ENCODE measurements at regions not wholly inside any gene's neighbourhood (a gene's known extent, or its start where the extent isn't known, plus 50 kb on each side); places are given as distances from the start of the nearest gene placed in this dataset.

GRCh38 chr10:3484306-3485056 is 300.5 kb downstream of the KLF6 start:
- no peak for DNase-seq (ENCODE audit: low read depth)

- no peak for DNase-seq (ENCODE audit: low read depth)
Measured at GRCh38 chr10:3482200-3482993, 302.6 kb downstream of the KLF6 start.

GRCh38 chr10:3481496-3481895 is 303.5 kb downstream of the KLF6 start:
- DNase-seq (ENCODE audit: low read depth) = no peak

DNA sequence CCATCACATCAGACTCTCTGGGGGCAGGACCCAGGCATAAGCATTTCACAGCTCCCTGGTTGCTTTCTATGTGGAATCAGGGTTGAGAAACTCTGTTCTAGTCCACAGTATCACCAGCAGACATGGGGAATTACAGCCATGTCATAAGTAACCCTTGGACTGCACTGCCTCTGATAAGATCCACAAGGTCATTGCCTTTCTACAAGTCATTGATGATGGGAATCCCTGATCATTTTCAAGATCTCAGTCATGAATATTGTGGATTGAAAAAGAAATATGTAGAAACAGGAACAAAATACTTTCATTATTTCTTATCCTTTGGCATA is 304.1 kb downstream of the KLF6 start:
- no peak for DNase-seq (ENCODE audit: low read depth)

GRCh38 chr10:3480281-3480989 is 304.6 kb downstream of the KLF6 start:
- DNase-seq (ENCODE audit: low read depth) = no peak

- no peak for DNase-seq (ENCODE audit: low read depth)
Measured at GRCh38 chr10:3478632-3479240, 306.2 kb upstream of the PITRM1 start.

GRCh38 chr10:3478153-3478552 is 305.6 kb upstream of the PITRM1 start:
- no peak for DNase-seq (ENCODE audit: low read depth)

- no peak for DNase-seq (ENCODE audit: low read depth)
Measured at GRCh38 chr10:3477683-3478082, 305.1 kb upstream of the PITRM1 start.

DNA sequence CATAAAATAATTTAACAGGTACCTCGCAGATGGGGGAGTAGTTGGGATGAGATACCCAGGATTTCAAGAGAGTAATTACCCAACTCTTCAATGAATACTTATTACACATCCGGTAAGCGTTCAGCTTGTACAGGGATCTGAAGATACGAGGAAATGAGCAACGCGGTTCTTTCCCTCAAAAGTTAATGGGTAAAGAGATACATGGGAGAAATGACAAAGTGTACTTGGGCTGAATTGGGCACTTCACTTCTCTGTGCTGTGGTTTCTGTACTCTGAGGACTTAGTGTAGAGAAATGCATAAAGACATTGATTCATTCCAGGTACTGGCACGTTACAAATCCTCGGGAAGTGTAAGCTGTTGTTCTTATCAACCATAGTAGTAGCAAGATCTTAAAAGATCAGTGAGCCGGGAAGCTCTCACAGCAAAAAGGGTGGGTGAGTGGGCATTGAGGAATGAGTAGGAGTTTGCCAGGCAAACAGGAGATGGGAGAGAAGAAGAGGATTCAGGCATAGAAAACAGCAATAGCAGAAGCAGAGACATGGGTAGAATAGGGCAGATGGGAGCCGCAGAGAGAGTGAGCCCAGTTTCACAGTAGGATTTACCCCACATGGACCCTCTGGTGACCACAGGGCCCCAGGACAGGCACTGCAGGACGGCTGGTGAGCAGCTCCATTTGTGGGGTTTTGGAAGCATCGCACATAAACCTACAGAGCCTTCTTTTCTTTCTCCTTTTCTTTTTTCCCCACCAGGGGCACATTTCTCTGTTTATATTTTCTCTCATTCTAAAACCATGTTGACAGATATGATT is 304.3 kb upstream of the PITRM1 start:
- no peak for DNase-seq (ENCODE audit: low read depth)

DNA sequence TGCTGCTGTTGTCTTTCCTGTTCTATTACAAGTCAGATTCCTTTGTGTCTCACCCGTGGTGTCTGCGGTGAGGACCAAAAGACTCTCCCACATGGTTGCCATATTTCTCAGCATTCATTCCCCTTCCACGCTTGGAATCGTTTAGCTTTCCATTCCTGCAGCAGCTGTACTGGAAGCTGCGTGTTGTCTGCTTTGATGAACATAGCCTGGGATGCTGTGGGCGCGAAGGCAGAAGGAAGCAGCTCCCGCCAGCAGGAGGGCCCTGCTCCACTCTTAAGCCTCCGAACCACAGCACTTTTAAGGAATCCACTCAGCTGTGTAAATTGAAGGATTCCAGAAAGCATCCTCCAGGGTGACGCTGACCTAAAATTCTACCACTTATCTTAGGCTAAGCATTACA is 303.6 kb upstream of the PITRM1 start:
- no peak for DNase-seq (ENCODE audit: low read depth)

- DNase-seq (ENCODE audit: low read depth) = no peak
Measured at GRCh38 chr10:3475367-3475766, 302.8 kb upstream of the PITRM1 start.

DNA sequence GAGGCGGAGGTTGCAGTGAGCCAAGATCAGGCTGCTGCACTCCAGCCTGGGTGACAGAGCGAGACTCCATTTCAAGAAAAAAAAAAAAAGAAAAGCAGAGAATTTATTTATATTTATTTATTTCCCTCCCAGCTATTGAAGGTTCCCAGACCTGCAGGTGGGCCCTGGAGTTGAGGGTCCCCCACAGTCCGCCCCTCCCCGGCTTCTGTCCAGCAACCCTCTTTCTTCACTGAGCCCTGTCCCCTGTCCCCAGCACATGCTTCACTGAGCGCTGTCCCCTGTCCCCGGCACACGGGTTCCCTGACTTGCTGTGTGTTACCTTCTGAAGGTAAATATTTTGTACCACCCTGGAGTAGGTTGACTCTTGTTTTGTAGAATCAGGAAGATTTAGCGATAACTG is 301.7 kb upstream of the PITRM1 start:
- no peak for DNase-seq (ENCODE audit: low read depth)

GRCh38 chr10:3473271-3473670 is 300.7 kb upstream of the PITRM1 start:
- no peak for DNase-seq (ENCODE audit: low read depth)

GRCh38 chr10:3472287-3473051 is 299.9 kb upstream of the PITRM1 start:
- DNase-seq (ENCODE audit: low read depth) = no peak

- no peak for DNase-seq (ENCODE audit: low read depth)
Measured at GRCh38 chr10:3471927-3472286, 299.3 kb upstream of the PITRM1 start.

DNA sequence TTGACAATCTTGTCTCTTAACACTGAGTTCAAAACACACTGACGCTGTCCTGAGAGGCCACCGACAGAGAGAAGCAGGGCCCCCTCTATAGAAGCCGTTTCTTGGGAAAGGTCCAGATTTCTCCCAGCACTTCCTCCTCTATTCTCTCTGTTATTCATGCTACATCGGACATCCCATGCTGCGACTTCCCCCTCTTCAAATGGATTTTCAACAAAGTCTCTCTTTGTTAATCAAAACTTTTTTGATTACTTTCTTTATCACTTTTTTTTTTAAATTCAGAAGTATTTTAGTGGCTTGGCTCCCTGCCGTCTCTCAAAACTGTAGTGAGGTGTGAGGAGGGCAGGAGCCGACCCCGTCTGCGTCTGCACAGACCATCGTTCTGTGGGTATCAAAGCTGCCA is 298.9 kb upstream of the PITRM1 start:
- no peak for DNase-seq (ENCODE audit: low read depth)

DNA sequence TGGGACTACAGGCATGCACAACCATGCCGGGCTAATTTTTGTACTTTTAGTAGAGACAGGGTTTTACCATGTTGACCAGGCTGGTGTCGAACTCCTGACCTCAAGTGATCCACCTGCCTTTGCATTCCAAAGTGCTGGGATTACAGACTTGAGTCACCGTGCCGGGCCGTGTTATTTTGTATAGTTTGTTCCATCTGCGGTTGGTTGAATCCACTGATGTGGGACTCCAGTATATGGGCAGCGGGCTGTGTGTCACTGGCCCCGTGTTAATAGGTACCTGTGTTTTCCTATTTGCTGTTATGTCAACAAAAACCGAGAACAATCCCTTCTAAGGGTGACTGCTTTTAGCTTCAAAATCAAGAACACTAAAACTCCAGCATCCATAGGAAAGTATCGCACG is 297.6 kb upstream of the PITRM1 start:
- DNase-seq (ENCODE audit: low read depth) = no peak

GRCh38 chr10:3469639-3470020 is 297.0 kb upstream of the PITRM1 start:
- DNase-seq (ENCODE audit: low read depth) = no peak

DNA sequence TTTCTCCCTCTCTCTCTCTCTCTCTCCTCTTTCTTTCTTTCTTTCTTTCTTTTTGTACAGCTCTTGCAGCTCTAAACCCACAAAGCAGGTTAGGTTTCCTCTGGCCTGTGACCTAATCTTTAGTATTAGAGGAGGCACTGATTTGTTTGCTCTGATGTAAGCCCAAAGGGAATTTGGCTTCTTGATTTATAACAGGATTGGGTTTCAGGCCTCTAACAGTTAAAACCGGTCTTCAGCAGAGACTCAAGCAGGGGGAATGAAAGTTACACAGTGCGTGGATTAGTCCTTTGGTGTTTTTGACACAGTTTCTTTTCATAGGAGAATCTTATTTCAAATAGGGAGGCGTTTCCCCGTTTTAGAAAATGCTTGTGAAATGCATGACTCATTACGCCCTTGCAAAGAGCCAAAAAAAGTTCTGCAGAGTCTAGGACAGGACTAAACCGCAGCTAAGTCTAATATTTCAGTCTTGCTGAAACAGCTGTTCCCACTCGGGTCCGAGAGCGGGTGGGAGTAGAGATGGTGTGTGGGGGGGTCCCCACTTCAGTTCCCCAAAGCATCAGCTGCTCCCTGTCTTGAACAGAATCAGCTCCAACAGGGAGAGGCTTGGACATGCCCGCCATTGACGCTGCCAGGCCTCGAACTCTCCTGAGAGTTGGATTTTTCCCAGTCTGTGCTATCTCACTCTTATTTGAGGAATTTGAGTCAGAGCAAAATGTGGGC is 296.5 kb upstream of the PITRM1 start:
- no peak for DNase-seq (ENCODE audit: low read depth)
